Ovary (tissue), 3 donors: ENCODE measurements at regions not wholly inside any gene's neighbourhood (a gene's known extent, or its start where the extent isn't known, plus 50 kb on each side); places are given as distances from the start of the nearest gene placed in this dataset.

Experiments used
- CTCF ChIP-seq, 3 donors: fragments of 450-650 bp in 2 of 3; fragments of 200-600 bp in 1 of 3; IDR thresholded peaks; one replicate each; pipeline versions ENCODE4 v1.5.1 to v1.8.0; 2016 to 2022; ENCODE audit warnings: antibody characterized with exemption in 3 of 3, mild to moderate bottlenecking in 1 of 3
- POLR2A ChIP-seq: fragments of 450-650 bp; IDR thresholded peaks from one replicate; pipeline ENCODE4 v1.6.1; 2017; ENCODE audit warnings: antibody characterized with exemption, mild to moderate bottlenecking, moderate library complexity
- donor health status: DM: no; HTN: no; CAD: no.

- TF ChIP-seq CTCF (IDR thresholded peaks at IDR 0.05) (no peak), POLR2A (no peak)
Measured at GRCh38 chr4:175413561-175413960, 398.5 kb downstream of the GPM6A start.
